HG03457 (cell line): ENCODE measurements at regions not wholly inside any gene's neighbourhood (a gene's known extent, or its start where the extent isn't known, plus 50 kb on each side); places are given as distances from the start of the nearest gene placed in this dataset.
"Not testable (repeated sequence)": the region's sequence is repeated elsewhere in the genome, so short reads cannot be mapped to it uniquely, and the experiment has no call there.

ENCODE experiments used
- ATAC-seq: cut with Tn5 transposase; IDR thresholded peaks from one replicate; pipeline ENCODE4 v1.9.1; 2021; ENCODE audit warnings: moderate number of reproducible peaks; ENCODE audit not compliant: unreplicated experiment

DNA sequence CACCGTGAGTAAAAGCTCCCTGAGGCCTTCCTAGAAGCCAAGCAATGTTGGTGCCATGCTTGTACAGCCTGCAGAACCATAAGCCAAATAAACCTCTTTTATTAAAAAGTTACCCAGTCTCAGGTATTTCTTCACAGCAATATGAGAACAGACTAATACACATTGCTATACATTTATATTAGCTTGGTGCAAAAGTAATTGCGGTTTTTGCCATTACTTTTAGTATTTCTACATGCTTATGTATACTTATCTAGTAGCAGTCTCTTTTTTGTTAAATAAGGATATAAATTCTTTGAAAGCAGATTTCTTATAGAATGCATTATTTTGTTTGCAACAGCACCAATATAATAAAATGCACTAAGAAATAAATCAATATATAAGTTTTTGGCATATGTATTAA, 619.6 kb downstream of the FSCB start:
- ATAC-seq = no peak

DNA sequence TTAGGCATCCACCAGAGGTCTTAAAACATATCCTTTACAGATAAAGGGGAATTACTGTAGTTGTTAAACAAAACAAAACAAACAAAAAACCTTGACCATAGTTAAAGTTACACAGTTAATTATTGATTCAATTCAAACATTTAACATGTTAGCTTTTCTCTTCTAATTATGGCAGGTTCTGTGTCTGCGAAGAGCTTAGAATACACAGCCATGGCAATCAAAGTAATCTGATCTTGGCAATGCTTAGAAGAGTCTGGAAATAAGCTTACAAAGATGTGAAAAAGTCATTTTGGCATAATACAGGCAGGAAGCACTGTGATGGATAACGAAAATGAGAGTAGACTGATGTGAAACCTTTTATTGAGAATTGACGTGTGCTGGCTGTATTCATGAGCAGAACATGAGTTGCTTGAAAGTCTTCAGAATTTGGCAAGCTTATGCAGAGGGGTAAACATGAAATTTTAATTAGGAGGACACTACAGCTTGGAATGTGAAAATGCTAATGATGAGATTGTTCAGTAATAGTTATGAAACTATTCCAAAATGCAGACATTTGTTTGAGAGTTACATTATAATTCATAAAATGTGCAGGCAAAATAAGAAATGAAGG, 629.6 kb downstream of the FSCB start:
- ATAC-seq = no peak

DNA sequence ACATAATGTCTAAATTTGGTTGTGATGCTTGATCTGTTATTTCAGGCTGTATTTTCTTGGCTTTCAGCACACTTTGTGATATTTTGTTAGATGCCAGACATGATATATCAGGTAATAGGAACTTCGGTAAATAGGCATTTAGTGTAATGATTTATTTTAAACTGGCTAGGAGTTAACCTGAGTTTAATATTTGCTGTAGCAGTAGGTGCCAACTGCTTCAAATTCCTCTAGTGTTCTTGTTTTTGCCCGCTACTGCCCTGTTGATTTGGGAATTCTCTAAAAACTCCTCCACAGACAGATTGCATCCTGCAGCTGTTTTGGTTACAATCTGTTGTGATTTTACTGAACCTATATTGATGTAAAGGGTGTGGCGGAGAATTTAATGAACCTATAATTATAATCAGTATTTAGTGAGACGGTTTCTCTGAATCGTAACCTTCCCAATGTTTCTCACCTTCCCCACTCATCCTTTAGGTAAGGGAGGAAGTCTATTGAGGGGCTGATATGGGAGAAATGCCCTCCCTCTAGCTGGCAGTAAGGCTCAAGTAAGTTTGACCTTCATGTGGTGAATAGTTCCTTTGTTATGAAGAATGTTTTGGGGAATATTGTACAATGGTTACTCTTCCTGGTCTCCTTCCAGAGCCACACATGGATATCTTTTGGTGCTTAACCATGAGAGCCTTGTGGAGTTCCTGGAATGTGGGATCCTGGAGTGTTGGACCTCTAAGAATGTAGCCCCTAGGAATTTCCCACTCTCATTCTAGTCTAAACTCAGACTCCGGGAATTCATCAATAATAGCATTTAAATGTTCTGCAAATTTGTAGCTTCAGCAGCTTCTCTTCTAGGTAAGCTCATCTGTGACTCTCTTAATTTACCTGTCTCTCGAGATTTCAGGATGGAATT, 634.1 kb downstream of the FSCB start:
- no peak for ATAC-seq

DNA sequence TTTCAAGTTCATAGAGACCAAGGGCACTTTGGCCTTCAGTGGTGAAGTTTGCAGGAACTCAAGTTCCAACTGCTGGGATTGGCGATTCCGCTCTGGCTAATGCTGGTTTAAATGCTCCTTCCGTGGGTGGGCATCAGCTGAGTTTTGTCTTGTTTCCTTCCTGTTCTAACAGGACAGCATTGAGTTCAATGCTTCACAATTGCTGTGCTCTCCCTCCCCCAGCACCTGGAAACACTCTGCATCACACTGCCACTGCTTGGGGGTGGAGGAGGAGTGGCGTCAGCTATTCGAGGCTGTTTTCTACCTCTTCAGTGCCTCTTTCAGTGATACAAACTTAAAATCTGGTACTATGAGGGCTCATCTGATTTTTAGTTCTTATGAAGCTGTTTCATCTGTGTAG, 634.9 kb downstream of the FSCB start:
- ATAC-seq = no peak

DNA sequence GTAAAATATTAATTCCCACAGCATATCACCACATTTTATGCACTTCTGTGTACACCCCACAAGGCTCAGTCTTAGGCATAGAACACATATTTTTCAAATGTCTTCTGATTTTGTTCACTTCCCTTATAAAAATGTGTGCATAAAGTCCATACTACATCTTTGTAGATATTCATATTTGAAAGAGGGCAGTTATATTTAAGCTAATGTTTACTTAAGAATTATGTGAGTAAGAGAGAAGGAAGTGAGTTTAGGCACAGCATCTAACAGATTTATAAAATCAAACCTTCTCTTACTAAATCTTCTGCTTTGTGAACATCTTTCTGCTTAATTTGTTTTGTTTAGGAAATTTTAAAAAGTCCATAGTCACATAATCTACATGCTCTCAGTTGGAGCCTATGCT, 648.1 kb downstream of the FSCB start:
- no peak for ATAC-seq

DNA sequence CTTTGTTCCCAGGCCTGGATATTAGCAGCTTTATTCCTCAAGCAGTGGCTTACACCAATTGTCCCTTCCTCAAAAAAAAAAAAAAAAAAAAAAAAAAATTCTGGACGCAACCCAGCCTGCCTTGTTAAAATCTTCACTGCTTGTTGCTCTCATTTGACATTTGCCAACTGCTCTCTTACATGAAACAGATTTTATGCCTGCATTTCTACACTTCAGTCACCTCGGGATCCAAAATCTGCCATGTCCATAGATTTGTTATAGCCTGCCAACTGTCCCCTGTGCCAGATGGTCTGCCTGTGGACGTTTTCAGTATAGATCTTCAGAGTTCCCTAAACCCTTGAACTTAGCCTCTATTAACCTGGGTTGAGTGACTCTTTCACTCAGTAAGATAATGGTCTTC, 651.5 kb downstream of the FSCB start:
- ATAC-seq = no peak

DNA sequence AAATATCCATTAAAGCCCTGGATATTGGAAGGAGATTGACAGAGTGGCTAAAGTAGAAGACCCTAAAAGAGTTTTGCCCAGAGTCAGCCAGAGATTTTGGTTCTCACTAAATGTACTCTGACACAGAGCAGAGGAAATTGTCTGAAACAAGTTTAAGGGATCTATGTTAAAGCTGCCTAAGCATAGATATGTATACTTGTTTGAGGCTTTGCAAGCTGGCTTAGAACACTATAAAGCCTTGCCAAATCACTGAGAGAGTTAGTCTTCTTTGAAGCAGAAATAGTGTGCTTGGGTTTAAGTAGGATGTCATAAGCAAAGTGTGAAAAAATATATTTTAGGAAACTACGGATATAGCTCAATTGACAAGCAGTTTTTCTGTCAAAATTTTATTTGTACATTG, 653.5 kb downstream of the FSCB start:
- no peak for ATAC-seq

DNA sequence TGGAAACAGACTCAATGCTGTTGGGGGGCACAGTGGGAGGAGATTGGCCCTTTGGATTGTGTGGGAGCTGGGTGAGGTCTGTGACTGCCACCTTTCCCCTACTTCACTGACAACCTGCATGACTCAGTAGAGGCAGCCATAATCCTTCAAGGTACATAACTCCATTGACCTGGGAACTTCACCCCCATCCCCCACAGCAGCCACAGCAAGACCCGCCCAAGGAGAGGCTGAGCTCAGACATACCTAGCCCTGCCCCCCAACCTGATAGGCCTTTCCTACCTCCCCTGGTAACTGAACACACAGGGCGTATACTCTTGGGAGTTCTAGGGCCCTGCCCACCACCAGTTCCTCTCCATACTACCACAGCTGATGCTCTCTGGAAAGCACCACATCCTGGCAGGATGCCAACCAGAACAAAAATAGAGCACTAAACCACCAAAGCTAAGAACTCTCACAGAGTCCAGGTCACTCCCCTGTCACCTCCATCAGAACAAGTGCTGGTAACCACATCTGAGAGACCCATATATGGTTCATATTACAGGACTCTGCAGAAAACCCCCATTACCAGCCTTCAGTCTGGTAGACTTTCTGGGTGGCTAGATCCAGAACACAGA, 703.9 kb downstream of the FSCB start:
- peak; percentile 83 for ATAC-seq

DNA sequence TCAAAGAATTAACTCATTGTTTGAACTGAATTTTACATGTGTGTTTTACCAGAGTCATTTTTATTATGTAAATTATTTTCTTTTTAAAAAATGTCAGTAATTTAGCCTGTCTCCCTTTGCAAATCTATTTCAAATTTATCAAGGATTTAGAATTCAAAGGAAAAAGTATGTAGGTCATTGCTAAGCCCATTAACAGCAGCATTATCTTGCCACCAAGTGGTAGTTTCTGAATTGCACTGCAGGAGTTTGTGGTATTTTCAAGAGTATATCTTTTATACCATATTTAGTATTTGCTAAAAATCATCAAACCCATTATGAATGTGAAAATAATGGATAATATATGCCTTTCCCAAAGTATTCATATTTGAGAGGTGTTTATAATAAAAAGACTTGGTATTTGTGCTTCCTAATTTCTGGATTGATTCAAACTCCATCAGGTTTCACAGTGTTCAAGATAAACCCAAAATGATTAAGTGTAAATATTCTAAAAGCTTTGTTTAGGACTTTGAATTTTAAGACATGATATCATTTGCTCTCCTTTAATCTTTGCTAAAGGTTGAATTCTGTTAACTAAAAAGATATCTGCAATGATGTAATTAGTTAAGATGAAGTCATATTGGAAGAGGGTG, 711.4 kb downstream of the FSCB start:
- no peak for ATAC-seq

DNA sequence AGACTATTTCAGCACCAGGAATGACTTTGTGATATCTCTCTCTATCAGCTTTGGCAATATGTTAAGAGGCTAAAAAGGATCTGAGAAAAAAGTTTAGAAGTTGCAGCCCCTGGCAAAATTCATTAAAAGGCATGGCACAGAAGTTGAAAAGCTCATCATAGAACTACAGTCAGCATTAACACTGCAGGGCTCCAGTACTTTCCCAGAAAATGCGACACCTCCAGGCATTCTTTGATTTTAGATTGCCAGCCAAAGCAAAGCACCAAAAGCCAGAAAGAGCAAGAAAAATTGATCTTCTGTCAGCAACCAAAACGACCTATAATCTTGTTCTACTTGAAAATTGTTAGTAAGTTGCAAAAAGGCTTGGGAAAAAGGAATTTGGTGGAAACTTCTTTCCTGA, 713.5 kb downstream of the FSCB start:
- ATAC-seq = no peak

DNA sequence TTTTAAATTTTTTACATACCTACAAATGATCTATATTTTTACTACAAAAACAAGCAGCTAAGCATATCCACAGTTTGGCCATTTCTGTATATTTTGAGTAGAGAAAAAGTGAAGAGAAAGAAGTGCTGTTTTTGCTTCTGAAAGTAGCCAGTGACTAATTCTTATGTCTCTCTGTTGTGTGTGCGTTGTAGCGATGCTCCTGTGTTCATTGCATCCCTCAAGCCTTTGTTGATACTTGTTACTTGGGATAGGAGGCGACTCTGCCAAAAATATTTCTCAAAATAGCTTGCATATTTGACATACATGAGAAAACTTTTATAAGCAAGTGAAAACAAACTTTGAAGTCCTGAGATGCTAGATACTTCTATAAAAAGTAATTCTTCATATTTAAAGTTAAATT, 714.1 kb downstream of the FSCB start:
- no peak for ATAC-seq

DNA sequence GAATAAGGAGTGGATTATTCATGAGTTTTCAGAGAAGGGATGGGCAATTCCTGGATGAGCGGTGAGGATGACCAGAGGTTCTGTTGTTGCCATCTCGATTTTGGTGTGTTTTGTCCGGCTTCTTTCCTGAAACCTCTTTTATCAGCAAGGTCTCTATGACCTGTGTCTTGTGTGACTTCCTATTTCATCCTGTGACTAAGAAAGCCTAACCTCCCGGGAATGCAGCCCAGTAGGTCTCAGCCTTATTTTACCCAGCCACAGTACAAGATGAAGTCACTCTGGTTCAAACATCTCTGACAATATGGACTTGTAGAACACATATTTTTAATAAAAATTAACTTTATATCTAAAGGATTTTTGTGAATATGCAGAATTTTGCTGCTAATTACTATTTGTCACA, 716.4 kb downstream of the FSCB start:
- no peak for ATAC-seq

DNA sequence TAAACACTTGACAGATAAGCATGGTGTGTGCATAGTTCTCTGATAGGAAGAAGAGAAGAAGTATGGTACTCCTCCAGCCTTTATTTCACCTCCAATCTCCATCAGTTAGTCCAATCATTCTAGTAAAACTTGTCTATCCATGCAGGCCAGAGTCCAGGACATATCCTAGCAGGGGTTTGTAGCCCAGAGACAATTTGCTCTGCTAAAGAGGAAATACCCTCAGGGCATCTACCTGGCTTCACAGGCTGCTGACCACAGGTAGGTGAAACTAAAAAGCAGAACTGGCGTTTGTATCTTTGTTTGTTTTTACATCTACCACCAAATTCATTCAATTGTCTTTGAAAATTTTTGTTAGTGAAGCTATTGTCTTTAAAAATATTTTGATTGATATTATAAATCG, 717.6 kb downstream of the FSCB start:
- ATAC-seq = no peak

DNA sequence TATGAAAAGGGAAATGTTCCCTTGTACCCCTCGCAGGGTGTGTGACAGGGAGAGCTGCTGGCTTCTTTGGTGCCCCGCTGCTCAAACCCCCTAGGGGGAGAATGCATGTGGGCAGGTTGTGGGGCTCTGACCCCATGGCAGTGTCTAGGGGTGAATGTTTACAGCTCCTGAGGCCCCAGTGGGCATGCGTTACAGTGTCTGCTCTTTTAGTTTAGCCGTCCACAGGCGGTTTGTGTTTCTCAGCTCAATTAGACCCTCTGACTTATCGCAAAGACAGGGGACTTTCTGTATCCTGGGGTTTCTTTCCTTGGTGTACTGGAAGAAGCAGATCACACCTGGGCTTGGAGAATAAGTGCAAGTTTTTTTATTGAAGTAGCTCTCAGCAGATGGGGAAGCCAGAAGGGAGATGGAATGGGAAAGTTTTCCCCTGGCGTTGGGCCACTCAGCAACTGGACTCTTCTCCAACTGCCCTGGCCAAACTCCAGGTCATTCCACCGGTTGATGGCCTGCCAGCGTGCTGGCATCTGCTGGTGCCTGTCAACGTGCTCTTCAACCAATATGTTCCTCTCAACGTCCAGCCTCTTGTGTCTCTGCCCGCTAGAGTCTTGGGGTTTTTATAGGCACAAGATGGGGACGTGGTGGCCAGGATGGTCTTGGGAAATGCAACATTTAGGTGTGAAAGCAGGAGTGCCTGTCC, 720.9 kb downstream of the FSCB start:
- no peak for ATAC-seq

DNA sequence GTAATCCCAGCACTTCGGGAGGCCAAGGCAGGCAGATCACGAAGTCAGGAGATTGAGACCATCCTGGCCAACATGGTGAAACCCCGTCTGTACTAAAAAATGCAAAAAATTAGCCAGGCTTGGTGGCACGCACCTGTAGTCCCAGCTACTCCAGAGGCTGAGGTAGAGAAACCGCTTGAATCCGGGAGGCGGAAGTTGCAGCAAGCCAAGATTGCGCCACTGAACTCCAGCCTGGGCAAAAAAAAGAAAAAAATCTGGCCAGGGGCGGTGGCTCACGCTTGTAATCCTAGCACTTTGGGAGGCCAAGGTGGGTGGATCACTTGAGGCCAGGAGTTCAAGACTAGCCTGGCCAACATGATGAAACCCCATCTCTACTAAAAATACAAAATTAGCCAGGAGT, 722.7 kb downstream of the FSCB start:
- not testable (repeated sequence) for ATAC-seq

DNA sequence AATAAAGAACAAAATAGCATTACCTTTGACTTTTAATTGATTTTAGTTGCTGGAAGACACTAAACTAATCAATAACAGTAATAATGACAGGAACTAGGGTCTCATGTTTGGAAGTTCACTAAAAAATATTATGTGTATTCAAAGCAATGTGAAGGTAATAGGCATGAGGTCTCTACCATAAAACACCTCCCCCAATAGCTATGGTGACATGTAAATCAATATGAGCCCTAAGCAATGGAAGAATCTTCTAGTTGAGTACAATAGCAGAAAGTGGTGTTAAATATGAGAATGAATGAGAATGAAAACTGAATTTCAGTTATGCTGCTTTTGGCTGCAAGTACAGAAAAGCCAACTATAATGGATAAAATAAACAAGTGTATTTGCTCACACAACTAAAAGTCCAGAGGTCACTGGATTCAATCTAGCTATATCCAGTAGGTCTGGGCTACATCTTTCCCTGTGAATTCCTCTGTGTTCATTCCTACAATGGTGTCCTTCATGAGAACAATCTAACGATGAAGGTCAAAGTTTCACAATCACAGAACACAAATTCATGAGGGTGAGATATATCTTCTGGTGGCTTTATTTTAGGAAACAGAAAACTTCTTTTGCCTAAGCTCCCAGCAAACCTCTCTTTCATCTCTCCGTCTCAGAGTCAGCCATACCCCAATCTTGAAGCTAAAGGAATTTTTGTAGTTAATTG, 728.0 kb downstream of the FSCB start:
- no peak for ATAC-seq

DNA sequence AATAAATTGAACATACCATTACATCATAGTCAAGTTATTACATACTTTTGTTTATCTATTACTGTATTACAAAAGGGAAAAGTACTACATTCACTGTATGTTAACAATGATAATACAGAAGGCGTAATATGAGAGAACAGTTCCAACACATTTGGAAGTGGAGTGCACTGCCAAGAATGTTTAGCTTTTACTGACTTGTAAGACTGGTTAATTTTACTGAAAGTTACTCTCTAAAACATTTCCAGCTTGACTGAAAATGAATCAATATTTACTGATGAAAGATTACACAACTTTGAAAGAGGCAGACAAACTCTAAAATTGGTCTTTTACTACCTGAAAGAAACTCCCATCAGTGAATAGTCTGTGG, 728.5 kb downstream of the FSCB start:
- ATAC-seq = no peak

DNA sequence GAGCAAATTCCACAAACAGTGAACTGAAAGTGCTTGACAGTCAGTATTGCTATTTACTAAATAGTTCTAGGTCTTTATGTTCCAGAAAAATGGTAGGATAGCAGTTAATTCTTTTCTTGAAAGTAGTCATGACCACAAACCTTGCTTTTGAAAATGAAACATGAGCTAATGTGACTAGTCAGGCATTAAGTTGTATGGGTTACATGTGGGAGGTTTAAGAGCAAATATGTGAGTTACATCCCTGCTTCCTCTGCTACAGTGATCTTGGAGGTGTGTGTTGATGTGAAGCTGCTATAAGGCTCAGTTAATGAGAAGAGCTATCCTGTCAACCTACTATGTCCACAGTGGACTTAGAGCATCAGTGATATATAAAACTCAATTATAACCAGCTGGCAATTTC, 741.6 kb downstream of the FSCB start:
- no peak for ATAC-seq

DNA sequence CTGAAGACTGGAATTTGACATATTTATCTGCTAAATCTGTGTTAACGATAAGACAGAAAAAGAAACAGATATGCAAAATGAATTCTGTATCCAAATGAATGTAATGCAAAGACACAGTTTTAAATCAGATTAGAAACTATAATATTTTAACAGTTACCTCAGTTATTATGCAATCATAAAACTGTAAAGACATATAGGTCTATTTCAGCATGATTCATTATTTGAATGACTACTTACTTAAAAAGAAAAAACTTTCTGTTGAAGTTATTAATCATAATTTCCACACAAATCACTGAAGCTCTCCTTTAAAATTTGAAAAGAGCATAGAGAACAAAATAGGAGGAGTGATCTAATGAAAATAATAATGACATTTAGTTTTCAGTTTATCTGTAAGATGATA, 742.6 kb downstream of the FSCB start:
- ATAC-seq = no peak

DNA sequence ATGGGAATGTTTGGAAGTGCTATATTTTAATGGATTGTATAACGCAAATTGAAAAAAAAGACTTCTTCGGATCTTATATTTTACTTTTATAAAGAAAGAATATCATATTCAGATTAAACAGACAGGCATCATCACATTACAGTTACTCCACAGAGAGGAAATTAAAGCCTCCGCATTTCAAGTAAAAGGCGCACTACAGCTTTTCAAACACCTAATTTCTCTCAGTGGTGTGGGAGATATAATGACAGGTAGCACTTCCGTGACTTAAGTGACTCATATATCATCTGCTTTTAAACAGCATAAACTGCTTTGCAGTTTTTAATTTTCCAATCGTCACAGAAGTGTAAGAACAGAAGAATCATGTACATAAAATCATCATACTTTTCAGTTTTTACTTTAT, 751.4 kb downstream of the FSCB start:
- no peak for ATAC-seq

DNA sequence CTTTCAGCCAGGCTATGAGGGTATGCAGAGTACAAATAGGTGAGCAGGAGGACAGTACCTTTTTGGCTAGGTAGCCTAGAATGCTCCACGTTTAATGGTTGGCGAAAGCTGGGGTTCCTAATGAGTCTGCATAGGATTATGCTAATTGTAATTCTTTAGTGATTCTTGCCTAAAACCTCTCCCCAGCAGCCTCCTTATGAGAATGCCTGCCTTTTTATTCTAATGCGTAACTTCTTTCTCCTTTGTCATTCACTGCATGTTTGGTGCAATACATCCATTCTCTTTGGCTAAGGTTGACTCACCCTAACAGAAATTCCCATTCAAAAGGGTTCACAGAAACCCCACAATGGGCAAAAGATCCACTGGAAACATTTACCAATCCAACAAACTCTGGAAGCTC, 752.2 kb downstream of the FSCB start:
- no peak for ATAC-seq
